ENCODE measurements at regions not wholly inside any gene's neighbourhood (a gene's known extent, or its start where the extent isn't known, plus 50 kb on each side); places are given as distances from the start of the nearest gene placed in this dataset.

DNA sequence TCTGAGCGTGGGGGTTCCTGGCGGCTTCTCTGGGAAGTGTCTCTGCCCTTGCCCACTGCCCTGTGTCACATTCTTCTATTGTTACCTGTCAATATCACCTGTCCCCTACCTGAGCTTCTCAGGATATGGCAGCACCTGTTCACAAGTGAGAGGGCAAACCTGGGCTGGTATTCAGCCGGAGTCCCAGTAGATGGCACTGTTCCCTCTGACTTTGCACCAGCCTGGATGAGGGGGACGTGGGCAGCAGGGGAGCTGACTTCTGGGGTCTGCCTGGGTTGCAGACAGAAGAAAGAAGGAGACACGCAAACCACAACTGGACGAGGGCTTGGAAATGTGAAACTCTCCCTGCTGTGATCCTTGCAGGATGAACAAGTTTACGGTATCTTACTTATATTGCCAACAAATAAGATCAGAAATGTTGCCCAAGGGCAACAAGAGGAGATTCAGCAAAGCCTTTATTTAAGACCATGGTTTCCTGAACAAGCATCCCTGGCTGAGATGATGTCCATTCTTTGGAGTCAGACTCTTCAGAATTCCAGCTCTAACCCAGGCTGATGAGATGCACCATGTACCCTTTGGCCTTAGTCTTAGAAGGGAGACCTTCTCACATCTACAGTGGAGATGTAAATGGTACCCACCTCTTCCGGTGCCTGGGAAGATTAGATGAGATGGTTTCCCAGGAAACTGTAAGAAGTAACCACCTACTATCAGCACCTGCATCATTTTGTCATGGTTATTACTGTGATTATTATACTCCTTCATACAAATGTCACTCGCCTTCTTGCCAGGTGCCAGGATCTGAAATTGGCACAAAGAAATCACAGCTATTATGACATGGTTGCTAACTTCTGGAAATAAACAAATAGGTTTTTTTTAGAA is 400.0 kb upstream of the CDH4 start:
- H3K9me3 Mint-ChIP-seq: peaks cover 8% of the 10 kb centered on the region
- H3K36me3 Mint-ChIP-seq (ENCODE audit: insufficient read depth): peaks cover 2% of the 10 kb centered on the region
- peaks cover 25% of the 10 kb centered on the region for H3K27me3 Mint-ChIP-seq
- H3K4me3 Mint-ChIP-seq: no peak overlapping the region
- no peaks in the 10 kb centered on the region for H3K4me1 Mint-ChIP-seq
- ATAC-seq (replicated peaks; ENCODE audit: extremely low read depth, poor library complexity, severe bottlenecking): no peak
- H3K27ac Mint-ChIP-seq (ENCODE audit: low read depth): no peak overlapping the region
- DNase-seq (ENCODE audit: low spot score in 2 of 2): no peak

DNA sequence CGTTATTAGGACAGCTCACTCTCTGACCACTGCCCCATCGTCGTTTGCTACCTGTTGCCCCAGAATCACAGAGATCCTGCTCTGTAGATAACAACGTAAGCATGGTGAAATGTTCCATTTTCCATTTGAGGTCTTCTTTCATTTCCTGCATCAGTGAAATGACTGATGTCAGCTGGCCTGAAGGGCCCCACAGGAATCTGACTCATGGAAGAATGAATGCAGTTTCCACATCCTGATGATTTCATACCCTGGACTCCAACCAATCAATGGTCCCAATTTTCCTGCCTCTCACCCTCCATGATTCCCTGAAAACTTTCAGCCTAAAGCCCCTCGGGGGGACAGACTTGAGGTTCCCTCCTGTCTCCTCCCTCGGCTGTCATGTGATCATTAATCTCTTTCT is 394.4 kb upstream of the CDH4 start:
- H3K36me3 Mint-ChIP-seq (ENCODE audit: insufficient read depth): peaks cover 2% of the 10 kb centered on the region
- DNase-seq (ENCODE audit: low spot score in 2 of 2): no peak
- ATAC-seq (replicated peaks; ENCODE audit: extremely low read depth, poor library complexity, severe bottlenecking): no peak
- H3K27ac Mint-ChIP-seq (ENCODE audit: low read depth): no peak overlapping the region
- no peak overlapping the region for H3K4me3 Mint-ChIP-seq
- H3K27me3 Mint-ChIP-seq: peaks cover 12% of the 10 kb centered on the region
- H3K9me3 Mint-ChIP-seq: peaks cover 11% of the 10 kb centered on the region
- no peaks in the 10 kb centered on the region for H3K4me1 Mint-ChIP-seq

GRCh38 chr20:60862601-60863000 is 389.5 kb upstream of the CDH4 start:
- Mint-ChIP-seq H3K4me3 (no peak overlapping the region), H3K4me1 (no peaks in the 10 kb centered on the region), H3K27me3 (no peaks in the 10 kb centered on the region), H3K9me3 (peaks cover 3% of the 10 kb centered on the region), H3K36me3 (ENCODE audit: insufficient read depth) (no peaks in the 10 kb centered on the region), H3K27ac (ENCODE audit: low read depth) (no peak overlapping the region)
- DNase-seq (ENCODE audit: low spot score in 2 of 2) (no peak), ATAC-seq (replicated peaks; ENCODE audit: extremely low read depth, poor library complexity, severe bottlenecking) (no peak)

DNA sequence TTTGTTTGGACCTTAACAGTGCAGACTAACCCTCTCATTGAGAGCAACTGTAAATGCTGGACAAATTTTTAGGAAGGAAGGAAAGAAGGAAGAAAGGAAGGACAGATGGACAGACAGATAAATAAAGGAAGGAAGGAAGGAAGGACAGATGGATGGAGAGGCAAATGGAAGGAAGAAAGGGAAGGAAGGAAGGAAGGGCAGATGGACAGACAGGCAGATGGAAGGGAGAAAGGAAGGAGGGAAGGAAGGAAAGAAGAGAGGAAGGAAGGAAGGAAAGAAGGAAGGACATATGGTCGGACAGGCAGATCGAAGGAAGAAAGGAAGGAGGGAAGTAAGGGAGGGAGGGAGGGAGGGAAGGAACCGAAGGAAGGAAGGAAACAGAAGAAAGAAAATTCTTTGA is 388.5 kb upstream of the CDH4 start:
- H3K9me3 Mint-ChIP-seq: peaks cover 3% of the 10 kb centered on the region
- no peak overlapping the region for H3K27ac Mint-ChIP-seq (ENCODE audit: low read depth)
- DNase-seq (ENCODE audit: low spot score in 2 of 2): no peak
- no peaks in the 10 kb centered on the region for H3K27me3 Mint-ChIP-seq
- H3K4me3 Mint-ChIP-seq: no peak overlapping the region
- H3K4me1 Mint-ChIP-seq: no peaks in the 10 kb centered on the region
- no peak for ATAC-seq (replicated peaks; ENCODE audit: extremely low read depth, poor library complexity, severe bottlenecking)
- H3K36me3 Mint-ChIP-seq (ENCODE audit: insufficient read depth): no peaks in the 10 kb centered on the region

GRCh38 chr20:60867589-60867988 is 384.5 kb upstream of the CDH4 start:
- no peak overlapping the region for H3K4me3 Mint-ChIP-seq
- H3K27ac Mint-ChIP-seq (ENCODE audit: low read depth): no peak overlapping the region
- H3K9me3 Mint-ChIP-seq: no peaks in the 10 kb centered on the region
- no peaks in the 10 kb centered on the region for H3K4me1 Mint-ChIP-seq
- ATAC-seq (replicated peaks; ENCODE audit: extremely low read depth, poor library complexity, severe bottlenecking) (no peak), DNase-seq (ENCODE audit: low spot score in 2 of 2) (no peak)
- no peaks in the 10 kb centered on the region for H3K27me3 Mint-ChIP-seq
- no peaks in the 10 kb centered on the region for H3K36me3 Mint-ChIP-seq (ENCODE audit: insufficient read depth)

DNA sequence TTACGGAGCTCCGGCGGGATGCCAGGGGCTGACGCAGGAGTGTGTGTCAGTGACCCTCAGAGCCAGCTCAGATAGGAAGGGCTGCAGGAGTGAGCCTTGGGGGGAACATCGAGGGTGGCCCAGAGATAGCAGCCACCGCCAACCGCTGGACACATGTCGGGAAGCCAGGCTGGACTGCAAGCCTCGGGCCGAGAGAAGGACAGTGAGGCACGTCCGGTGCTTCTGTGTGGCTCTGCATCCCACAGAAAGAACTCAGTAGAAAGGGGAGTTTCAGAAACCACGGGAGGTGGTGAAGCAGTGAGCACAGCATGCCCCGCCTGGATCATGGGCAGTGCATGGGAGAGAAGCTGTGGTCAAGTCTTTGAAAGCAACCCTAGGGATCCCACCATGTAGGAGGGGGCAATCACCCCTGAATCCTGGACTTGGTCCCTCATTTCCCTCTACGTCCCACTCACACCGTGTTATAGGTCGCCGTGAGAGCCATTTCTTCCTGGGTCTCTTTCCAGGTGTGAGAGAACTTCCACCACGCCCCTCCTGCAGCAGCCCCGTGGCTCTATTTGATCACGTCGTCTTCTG is 383.7 kb upstream of the CDH4 start:
- Mint-ChIP-seq H3K4me1 (no peaks in the 10 kb centered on the region), H3K9me3 (no peaks in the 10 kb centered on the region), H3K27ac (ENCODE audit: low read depth) (no peak overlapping the region), H3K36me3 (ENCODE audit: insufficient read depth) (no peaks in the 10 kb centered on the region), H3K4me3 (no peak overlapping the region), H3K27me3 (no peaks in the 10 kb centered on the region)
- ATAC-seq (replicated peaks; ENCODE audit: extremely low read depth, poor library complexity, severe bottlenecking) (no peak), DNase-seq (ENCODE audit: low spot score in 2 of 2) (no peak)

DNA sequence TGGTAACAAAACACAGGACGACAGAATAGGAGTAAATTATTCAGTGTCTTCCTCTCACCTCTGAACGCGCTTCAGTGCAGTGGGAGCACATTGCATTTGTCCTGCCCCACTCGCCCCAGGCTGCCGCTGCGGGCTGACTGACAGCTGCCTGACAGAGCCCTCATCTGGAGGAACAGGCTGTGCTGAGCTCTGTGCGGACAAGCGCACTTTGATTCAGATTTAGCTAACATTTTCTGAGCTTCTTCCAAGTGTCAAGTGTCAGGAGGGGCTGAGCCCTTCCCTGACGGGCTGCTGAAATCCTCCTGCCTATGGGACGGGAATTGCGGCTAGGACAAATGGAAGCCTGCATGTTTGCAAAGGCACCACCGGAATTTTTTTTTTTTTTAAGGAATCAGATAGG is 383.0 kb upstream of the CDH4 start:
- H3K36me3 Mint-ChIP-seq (ENCODE audit: insufficient read depth): no peaks in the 10 kb centered on the region
- ATAC-seq (replicated peaks; ENCODE audit: extremely low read depth, poor library complexity, severe bottlenecking) (no peak), DNase-seq (ENCODE audit: low spot score in 2 of 2) (no peak)
- H3K27me3 Mint-ChIP-seq: no peaks in the 10 kb centered on the region
- H3K27ac Mint-ChIP-seq (ENCODE audit: low read depth): no peak overlapping the region
- no peaks in the 10 kb centered on the region for H3K9me3 Mint-ChIP-seq
- H3K4me3 Mint-ChIP-seq: no peak overlapping the region
- no peaks in the 10 kb centered on the region for H3K4me1 Mint-ChIP-seq

GRCh38 chr20:60869625-60870024 is 382.4 kb upstream of the CDH4 start:
- Mint-ChIP-seq H3K27ac (ENCODE audit: low read depth) (no peak overlapping the region), H3K36me3 (ENCODE audit: insufficient read depth) (no peaks in the 10 kb centered on the region), H3K9me3 (no peaks in the 10 kb centered on the region), H3K4me1 (no peaks in the 10 kb centered on the region), H3K4me3 (no peak overlapping the region), H3K27me3 (no peaks in the 10 kb centered on the region)
- no peak for DNase-seq (ENCODE audit: low spot score in 2 of 2)
- ATAC-seq (replicated peaks; ENCODE audit: extremely low read depth, poor library complexity, severe bottlenecking): no peak

DNA sequence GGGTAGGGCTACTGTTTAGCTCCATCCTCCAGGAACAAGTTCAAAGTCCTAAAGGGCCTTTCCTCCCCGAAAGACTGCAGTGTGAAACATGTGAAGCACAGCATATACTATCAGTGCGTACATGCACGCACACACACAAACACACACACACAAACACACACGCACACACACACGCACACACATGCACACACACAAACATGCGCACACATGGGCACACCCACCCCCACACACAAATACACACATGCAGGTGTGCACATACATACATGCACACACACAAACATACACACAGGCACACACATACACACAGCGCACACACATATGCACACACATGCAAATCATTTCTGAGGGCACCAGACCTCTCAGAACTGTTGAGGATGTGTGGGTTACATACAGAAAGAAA is 382.0 kb upstream of the CDH4 start:
- no peak overlapping the region for H3K27ac Mint-ChIP-seq (ENCODE audit: low read depth)
- H3K27me3 Mint-ChIP-seq: no peaks in the 10 kb centered on the region
- DNase-seq (ENCODE audit: low spot score in 2 of 2) (no peak), ATAC-seq (replicated peaks; ENCODE audit: extremely low read depth, poor library complexity, severe bottlenecking) (no peak)
- H3K4me3 Mint-ChIP-seq: no peak overlapping the region
- H3K4me1 Mint-ChIP-seq: no peaks in the 10 kb centered on the region
- H3K9me3 Mint-ChIP-seq: no peaks in the 10 kb centered on the region
- H3K36me3 Mint-ChIP-seq (ENCODE audit: insufficient read depth): no peaks in the 10 kb centered on the region

GRCh38 chr20:60872224-60872623 is 379.8 kb upstream of the CDH4 start:
- H3K4me3 Mint-ChIP-seq: no peak overlapping the region
- H3K4me1 Mint-ChIP-seq: no peaks in the 10 kb centered on the region
- no peaks in the 10 kb centered on the region for H3K36me3 Mint-ChIP-seq (ENCODE audit: insufficient read depth)
- no peak for ATAC-seq (replicated peaks; ENCODE audit: extremely low read depth, poor library complexity, severe bottlenecking)
- no peak for DNase-seq (ENCODE audit: low spot score in 2 of 2)
- H3K27me3 Mint-ChIP-seq: no peaks in the 10 kb centered on the region
- no peaks in the 10 kb centered on the region for H3K9me3 Mint-ChIP-seq
- H3K27ac Mint-ChIP-seq (ENCODE audit: low read depth): no peak overlapping the region

- H3K27ac Mint-ChIP-seq (ENCODE audit: low read depth): no peak overlapping the region
- H3K9me3 Mint-ChIP-seq: no peaks in the 10 kb centered on the region
- ATAC-seq (replicated peaks; ENCODE audit: extremely low read depth, poor library complexity, severe bottlenecking): no peak
- H3K27me3 Mint-ChIP-seq: no peaks in the 10 kb centered on the region
- DNase-seq (ENCODE audit: low spot score in 2 of 2): no peak
- no peaks in the 10 kb centered on the region for H3K4me1 Mint-ChIP-seq
- no peak overlapping the region for H3K4me3 Mint-ChIP-seq
- no peaks in the 10 kb centered on the region for H3K36me3 Mint-ChIP-seq (ENCODE audit: insufficient read depth)
Measured at GRCh38 chr20:60877071-60877857, 374.8 kb upstream of the CDH4 start.

- Mint-ChIP-seq H3K4me3 (no peak overlapping the region), H3K9me3 (no peaks in the 10 kb centered on the region)
- ATAC-seq (replicated peaks; ENCODE audit: extremely low read depth, poor library complexity, severe bottlenecking): no peak
Measured at GRCh38 chr20:60882836-60883235, 369.2 kb upstream of the CDH4 start.

GRCh38 chr20:60883496-60883895 is 368.6 kb upstream of the CDH4 start:
- Mint-ChIP-seq H3K4me1 (no peaks in the 10 kb centered on the region), H3K27ac (ENCODE audit: low read depth) (no peak overlapping the region), H3K27me3 (no peaks in the 10 kb centered on the region), H3K9me3 (no peaks in the 10 kb centered on the region), H3K36me3 (ENCODE audit: insufficient read depth) (no peaks in the 10 kb centered on the region), H3K4me3 (no peak overlapping the region)
- DNase-seq (ENCODE audit: low spot score in 2 of 2) (no peak), ATAC-seq (replicated peaks; ENCODE audit: extremely low read depth, poor library complexity, severe bottlenecking) (no peak)

More at GRCh38 chr20:60882836-60883235, 369.2 kb upstream of the CDH4 start:
- no peak overlapping the region for H3K27ac Mint-ChIP-seq (ENCODE audit: low read depth)
- H3K27me3 Mint-ChIP-seq: no peaks in the 10 kb centered on the region
- no peaks in the 10 kb centered on the region for H3K36me3 Mint-ChIP-seq (ENCODE audit: insufficient read depth)
- DNase-seq (ENCODE audit: low spot score in 2 of 2): no peak
- H3K4me1 Mint-ChIP-seq: no peaks in the 10 kb centered on the region
